Heart left ventricle (tissue), 16 donors: ENCODE measurements at regions not wholly inside any gene's neighbourhood (a gene's known extent, or its start where the extent isn't known, plus 50 kb on each side); places are given as distances from the start of the nearest gene placed in this dataset.
"Not testable (repeated sequence)": the region's sequence is repeated elsewhere in the genome, so short reads cannot be mapped to it uniquely, and the experiment has no call there.

Experiments
- ATAC-seq, 4 donors: fragments of 200-7000 bp; cut with Tn5 transposase; one replicate each; pipeline ENCODE4 v1.9.1; 2020 to 2022; ENCODE audit warnings: moderate library complexity in 4 of 4, mild to moderate bottlenecking in 3 of 4, moderate number of reproducible peaks in 1 of 4
- DNase-seq, 5 donors: peaks; one replicate each; pipeline ENCODE4 v3.0.0-alpha.2; 2020
- H3K27ac ChIP-seq, 12 donors: fragments of 200-600 bp; sonication (generic) in 4 of 12; one replicate each; pipeline versions ENCODE4 v1.5.0 to v1.8.0; 2016 to 2022; ENCODE audit warnings: mild to moderate bottlenecking in 2 of 12
- H3K27me3 ChIP-seq, 9 donors: fragments of 200-600 bp; sonication (generic) in 2 of 9; one replicate each; pipeline versions ENCODE4 v1.5.1 to v1.8.0; 2016 to 2022; ENCODE audit warnings: mild to moderate bottlenecking in 3 of 9
- H3K36me3 ChIP-seq, 9 donors: fragments of 200-600 bp; sonication (generic) in 2 of 9; one replicate each; pipeline versions ENCODE4 v1.5.0 to v1.8.0; 2018 to 2022; ENCODE audit warnings: mild to moderate bottlenecking in 2 of 9
- H3K4me1 ChIP-seq, 12 donors: fragments of 200-600 bp; sonication (generic) in 4 of 12; one replicate each; pipeline versions ENCODE4 v1.5.0 to v1.8.0; 2016 to 2022; ENCODE audit warnings: mild to moderate bottlenecking in 3 of 12
- H3K4me3 ChIP-seq, 12 donors: fragments of 200-600 bp; sonication (generic) in 4 of 12; one replicate each; pipeline versions ENCODE4 v1.5.0 to v1.8.0; 2017 to 2022; ENCODE audit warnings: mild to moderate bottlenecking in 9 of 12, moderate library complexity in 4 of 12
- H3K9me3 ChIP-seq, 12 donors: fragments of 200-600 bp; sonication (generic) in 4 of 12; one replicate each; pipeline versions ENCODE4 v1.5.0 to v1.8.0; 2016 to 2022; ENCODE audit warnings: mild to moderate bottlenecking in 1 of 12
- POLR2A ChIP-seq, 2 donors: fragments of 450-650 bp; IDR thresholded peaks; one replicate each; pipeline ENCODE4 v1.6.1; 2017; ENCODE audit warnings: antibody characterized with exemption in 2 of 2, mild to moderate bottlenecking in 2 of 2, moderate library complexity in 2 of 2
- WGBS, 4 donors: extraction: QIAGEN DNeasy Blood & Tissue Kit in 2 of 4; methylation state at CpG; one replicate each; pipeline versions ENCODE4 v1.1.5 to v1.1.7; 2013 to 2018; 5-methylcytosine and 5-hydroxymethylcytosine counted together
- intact Hi-C, 10 donors: fragments of 100-400 bp; cut with DNase I; formaldehyde crosslinking; loops; one replicate each; pipeline versions ENCODE4 v1.11.1 to v1.14.2; 2022
- TF ChIP-seq, protein P1 (sequence below), 12 donors: fragments of 200-600 bp; sonication (generic) in 4 of 12; IDR thresholded peaks; one replicate each; pipeline versions ENCODE4 v1.5.0 to v1.8.0; 2018 to 2022; ENCODE audit warnings: antibody characterized with exemption in 12 of 12, mild to moderate bottlenecking in 5 of 12
- donor health status: ischemic (EF 13 %, LVEDD 7.1; RV severe dilation, severe dysfunction).
- donor health status: healthy with polysubstance abuse.
- donor health status: DM: no; HTN: yes; CAD: no.
- donor health status: DM: no; HTN: no; CAD: no.
- donor health status: ischemic (EF 25% LVEDD 6.9; RV normal size, moderate dysfunction).
- donor health status: ischemic (EF 25% LVEDD 5.7; RV mildly dilated, moderate dysfunction).
- donor health status: healthy.
- donor health status: DM: yes; HTN: yes; CAD: no.
- donor health status: ischemic (EF 35%, LVEDD 5.7; RV mildly dilated, moderate dysfunction).
- donor health status: nonischemic (EF 11% LVEDD 7.7; RV severe dilation, severe dysfunction).
- donor health status: DM: yes; HTN: yes; CAD: no.
- donor health status: PGD.
- donor health status: ischemic (EF 29% LVEDD 5.4; RV normal size, mild dysfunction).
- donor health status: nonischemic (EF 23%, LVEDD 6.1; RV moderate dilation, normal function).

DNA sequence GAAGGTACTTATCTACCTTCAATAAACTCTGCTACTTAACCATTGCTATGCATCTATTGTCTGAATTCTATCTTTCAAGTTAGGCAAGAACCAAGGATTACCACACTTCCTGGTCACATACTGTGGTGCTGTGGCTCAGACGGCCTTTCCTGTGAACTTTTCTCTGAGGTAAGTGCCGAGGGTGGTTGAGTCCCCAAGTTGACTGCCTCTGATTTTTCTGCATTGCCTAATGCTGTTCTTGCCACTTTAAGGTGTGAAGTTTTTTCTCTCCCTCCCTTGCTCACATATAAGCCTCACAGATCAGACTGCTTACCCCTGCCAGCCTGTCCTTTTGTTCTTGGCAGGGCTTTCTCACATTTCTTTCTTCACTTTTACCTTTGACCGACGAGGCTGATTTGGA, 348.0 kb upstream of the POU3F4 start:
- 17 to 35% (median 26%) methylated on average over 4 of the region's 4 CpGs for WGBS, 4 donors
- Histone ChIP-seq H3K36me3 (no peaks in the 10 kb centered on the region), H3K4me3 (no peak overlapping the region), H3K27me3 (no peaks in the 10 kb centered on the region), H3K4me1 (no peaks in the 10 kb centered on the region), H3K9me3 (peaks cover 0 to 3% (median 0%) of the 10 kb centered on the region in 12 donors), H3K27ac (no peak overlapping the region)
- TF ChIP-seq, protein P1, sequence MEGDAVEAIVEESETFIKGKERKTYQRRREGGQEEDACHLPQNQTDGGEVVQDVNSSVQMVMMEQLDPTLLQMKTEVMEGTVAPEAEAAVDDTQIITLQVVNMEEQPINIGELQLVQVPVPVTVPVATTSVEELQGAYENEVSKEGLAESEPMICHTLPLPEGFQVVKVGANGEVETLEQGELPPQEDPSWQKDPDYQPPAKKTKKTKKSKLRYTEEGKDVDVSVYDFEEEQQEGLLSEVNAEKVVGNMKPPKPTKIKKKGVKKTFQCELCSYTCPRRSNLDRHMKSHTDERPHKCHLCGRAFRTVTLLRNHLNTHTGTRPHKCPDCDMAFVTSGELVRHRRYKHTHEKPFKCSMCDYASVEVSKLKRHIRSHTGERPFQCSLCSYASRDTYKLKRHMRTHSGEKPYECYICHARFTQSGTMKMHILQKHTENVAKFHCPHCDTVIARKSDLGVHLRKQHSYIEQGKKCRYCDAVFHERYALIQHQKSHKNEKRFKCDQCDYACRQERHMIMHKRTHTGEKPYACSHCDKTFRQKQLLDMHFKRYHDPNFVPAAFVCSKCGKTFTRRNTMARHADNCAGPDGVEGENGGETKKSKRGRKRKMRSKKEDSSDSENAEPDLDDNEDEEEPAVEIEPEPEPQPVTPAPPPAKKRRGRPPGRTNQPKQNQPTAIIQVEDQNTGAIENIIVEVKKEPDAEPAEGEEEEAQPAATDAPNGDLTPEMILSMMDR (IDR thresholded peaks at IDR 0.05): no peak
- no peak for TF ChIP-seq POLR2A (IDR thresholded peaks at IDR 0.05)
- no peak for DNase-seq
- intact Hi-C loops: no loop called here
- ATAC-seq: no peak

DNA sequence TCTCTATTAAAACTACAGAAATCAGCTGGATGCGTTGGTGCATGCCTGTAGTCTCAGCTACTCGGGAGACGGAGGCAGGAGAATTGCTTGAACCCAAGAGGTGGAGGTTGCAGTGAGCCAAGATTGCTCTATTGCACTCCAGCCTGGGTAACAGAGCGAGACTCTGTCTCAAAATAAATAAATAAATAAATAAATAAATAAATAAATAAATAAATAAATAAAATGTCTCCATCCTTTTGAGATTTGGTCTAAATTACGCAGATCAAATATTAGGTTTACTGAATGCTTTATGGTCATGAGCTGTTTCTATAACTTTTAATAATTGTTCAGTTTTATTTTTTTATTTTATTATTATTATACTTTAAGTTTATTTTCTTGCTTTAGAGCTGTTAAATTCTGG, 344.0 kb upstream of the POU3F4 start:
- H3K27ac ChIP-seq, intact Hi-C loops, H3K27me3 ChIP-seq, ATAC-seq, DNase-seq, H3K36me3 ChIP-seq, H3K4me3 ChIP-seq, H3K9me3 ChIP-seq, H3K4me1 ChIP-seq: not testable (repeated sequence)
- 69 to 86% (median 81%) methylated on average over 5 of the region's 5 CpGs for WGBS, 4 donors

GRCh38 chrX:83169683-83170082, 338.4 kb upstream of the POU3F4 start:
- Histone ChIP-seq H3K36me3 (no peaks in the 10 kb centered on the region), H3K27ac (no peak overlapping the region), H3K4me1 (no peaks in the 10 kb centered on the region), H3K4me3 (no peak overlapping the region), H3K27me3 (no peaks in the 10 kb centered on the region), H3K9me3 (no peaks in the 10 kb centered on the region)
- intact Hi-C loops: no loop called here
- WGBS, 4 donors: 60 to 69% (median 66%) methylated on average over 2 of the region's 2 CpGs
- TF ChIP-seq, protein P1 (IDR thresholded peaks at IDR 0.05): no peak
- no peak for TF ChIP-seq POLR2A (IDR thresholded peaks at IDR 0.05)
- ATAC-seq (no peak), DNase-seq (no peak)

- Histone ChIP-seq H3K27me3 (no peaks in the 10 kb centered on the region), H3K4me1 (no peaks in the 10 kb centered on the region), H3K9me3 (peaks cover 0 to 9% (median 0%) of the 10 kb centered on the region in 12 donors), H3K36me3 (no peaks in the 10 kb centered on the region), H3K4me3 (no peak overlapping the region), H3K27ac (no peak overlapping the region)
- WGBS, 4 donors: 38 to 81% (median 74%) methylated on average over 3 to 6 of the region's 6 CpGs
- intact Hi-C loops: no loop called here
- ATAC-seq (no peak), DNase-seq (no peak)
- TF ChIP-seq, protein P1 (IDR thresholded peaks at IDR 0.05): no peak
- TF ChIP-seq POLR2A (IDR thresholded peaks at IDR 0.05): no peak
These were observed 323.1 kb upstream of the POU3F4 start for GRCh38 chrX:83185010-83185409.

- Histone ChIP-seq H3K36me3 (no peaks in the 10 kb centered on the region), H3K27me3 (no peaks in the 10 kb centered on the region), H3K4me1 (no peaks in the 10 kb centered on the region), H3K9me3 (peaks cover 0 to 9% (median 0%) of the 10 kb centered on the region in 12 donors), H3K4me3 (no peak overlapping the region), H3K27ac (no peak overlapping the region)
- WGBS, 4 donors: 54 to 85% (median 79%) methylated on average over 5 of the region's 5 CpGs
- no peak for DNase-seq
- TF ChIP-seq POLR2A (IDR thresholded peaks at IDR 0.05): no peak
- TF ChIP-seq, protein P1 (IDR thresholded peaks at IDR 0.05): no peak
- intact Hi-C loops: no loop called here
- peak in 1 of 4 donors; percentile 31 for ATAC-seq
These were observed 322.2 kb upstream of the POU3F4 start for GRCh38 chrX:83185887-83186286.
